ENCODE measurements at regions not wholly inside any gene's neighbourhood (a gene's known extent, or its start where the extent isn't known, plus 50 kb on each side); places are given as distances from the start of the nearest gene placed in this dataset.

DNA sequence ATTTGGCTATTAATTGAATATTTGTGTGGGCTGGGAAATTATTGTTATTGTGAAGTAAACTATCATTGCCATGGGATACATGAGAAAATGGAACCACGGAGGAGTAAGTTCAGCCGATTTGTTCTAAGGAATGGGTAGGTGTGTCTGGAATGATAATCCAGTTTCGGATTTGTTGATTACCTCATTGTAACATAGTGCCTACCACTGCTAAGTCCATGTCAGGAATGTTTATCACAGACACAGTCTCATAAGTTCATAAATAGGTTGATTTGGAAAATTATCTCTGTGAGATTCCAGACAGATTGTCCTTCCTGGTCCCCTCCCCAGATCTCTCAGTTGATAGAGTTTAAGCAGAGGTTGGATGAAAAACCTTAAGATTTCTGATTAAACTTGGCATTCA lies 78.1 kb upstream of the MAST4 start:
- Histone ChIP-seq H3K27me3 (ENCODE audit: control insufficient read depth in 3 of 3, insufficient read depth in 3 of 3, low read depth in 1 of 3, low read length in 3 of 3) (no peaks in the 10 kb centered on the region), H2AFZ (ENCODE audit: low read length) (no peak overlapping the region), H3K9ac (ENCODE audit: low read depth, low read length, poor library complexity) (no peak overlapping the region), H3K36me3 (replicated peaks in 1 of 2; ENCODE audit: control insufficient read depth in 2 of 2, insufficient read depth in 2 of 2, low read length in 2 of 2) (no peaks in the 10 kb centered on the region), H4K8ac (ENCODE audit: low read depth, low read length) (no peak overlapping the region), H4K91ac (ENCODE audit: low read depth, low read length, poor library complexity) (no peak overlapping the region), H2AK5ac (ENCODE audit: low read depth, low read length) (no peak overlapping the region), H3K4ac (ENCODE audit: low read length) (no peak overlapping the region), H3K4me1 (ENCODE audit: control insufficient read depth in 2 of 2, insufficient read depth in 1 of 2, low read depth in 1 of 2, low read length in 2 of 2) (no peaks in the 10 kb centered on the region), H3K4me2 (ENCODE audit: insufficient read depth, low read length, poor library complexity, severe bottlenecking) (no peak overlapping the region), H3K27ac (replicated peaks; ENCODE audit: low read length) (no peak overlapping the region), H2BK120ac (ENCODE audit: low read depth, low read length) (no peak overlapping the region), H2BK15ac (ENCODE audit: low read length) (no peak overlapping the region), H3K4me3 (ENCODE audit: low read length in 2 of 2) (no peak overlapping the region), H2BK5ac (ENCODE audit: low read length) (no peak overlapping the region), H3K79me1 (ENCODE audit: low read depth, low read length) (no peaks in the 10 kb centered on the region), H3K9me3 (replicated peaks in 1 of 2; ENCODE audit: control insufficient read depth in 2 of 2, insufficient read depth in 1 of 2, low read depth in 1 of 2, low read length in 2 of 2) (peaks cover 0 to 11% of the 10 kb centered on the region in 2 donors), H3K18ac (ENCODE audit: low read length) (no peak overlapping the region), H3K14ac (ENCODE audit: low read length) (no peak overlapping the region), H2BK12ac (ENCODE audit: low read length) (no peak overlapping the region), H3K23ac (ENCODE audit: low read depth, low read length, poor library complexity) (no peak overlapping the region)
- WGBS, 2 donors (ENCODE audit: extremely low coverage in 2 of 2, insufficient read length in 2 of 2, insufficient replicate concordance in 1 of 2): no CpG with 5 or more reads among the region's 3 CpGs
- DNase-seq (ENCODE audit: low spot score): no peak

DNA sequence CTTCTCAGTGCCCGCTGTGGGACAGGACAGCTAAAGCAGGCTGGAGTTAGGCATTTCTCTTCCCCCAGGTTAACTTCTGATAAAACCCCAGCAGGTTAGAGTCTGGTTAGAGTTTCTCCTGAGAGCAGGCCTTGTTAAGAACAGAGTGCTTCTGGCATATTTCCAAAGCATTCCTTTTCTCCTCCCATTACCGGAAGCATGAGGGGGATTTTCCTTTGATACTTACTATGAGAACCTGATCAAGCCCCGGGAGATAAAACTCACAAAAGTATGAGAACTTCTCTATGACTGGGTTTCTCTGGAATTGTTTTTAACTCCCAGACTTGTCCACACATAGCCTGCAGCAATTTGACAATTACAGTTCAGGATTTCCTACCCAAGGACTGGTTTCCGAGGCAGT lies 77.4 kb upstream of the MAST4 start:
- Histone ChIP-seq H3K79me1 (ENCODE audit: low read depth, low read length) (no peaks in the 10 kb centered on the region), H3K9ac (ENCODE audit: low read depth, low read length, poor library complexity) (no peak overlapping the region), H4K8ac (ENCODE audit: low read depth, low read length) (no peak overlapping the region), H3K27ac (replicated peaks; ENCODE audit: low read length) (no peak overlapping the region), H3K14ac (ENCODE audit: low read length) (no peak overlapping the region), H2BK15ac (ENCODE audit: low read length) (no peak overlapping the region), H2BK120ac (ENCODE audit: low read depth, low read length) (no peak overlapping the region), H3K4ac (ENCODE audit: low read length) (no peak overlapping the region), H2BK5ac (ENCODE audit: low read length) (no peak overlapping the region), H3K23ac (ENCODE audit: low read depth, low read length, poor library complexity) (no peak overlapping the region), H3K4me2 (ENCODE audit: insufficient read depth, low read length, poor library complexity, severe bottlenecking) (no peak overlapping the region), H3K4me1 (ENCODE audit: control insufficient read depth in 2 of 2, insufficient read depth in 1 of 2, low read depth in 1 of 2, low read length in 2 of 2) (no peaks in the 10 kb centered on the region), H3K27me3 (ENCODE audit: control insufficient read depth in 3 of 3, insufficient read depth in 3 of 3, low read depth in 1 of 3, low read length in 3 of 3) (no peaks in the 10 kb centered on the region), H3K9me3 (replicated peaks in 1 of 2; ENCODE audit: control insufficient read depth in 2 of 2, insufficient read depth in 1 of 2, low read depth in 1 of 2, low read length in 2 of 2) (peaks cover 0 to 11% of the 10 kb centered on the region in 2 donors), H2BK12ac (ENCODE audit: low read length) (no peak overlapping the region), H2AFZ (ENCODE audit: low read length) (no peak overlapping the region), H3K36me3 (replicated peaks in 1 of 2; ENCODE audit: control insufficient read depth in 2 of 2, insufficient read depth in 2 of 2, low read length in 2 of 2) (no peaks in the 10 kb centered on the region), H3K18ac (ENCODE audit: low read length) (no peak overlapping the region), H3K4me3 (ENCODE audit: low read length in 2 of 2) (no peak overlapping the region), H2AK5ac (ENCODE audit: low read depth, low read length) (no peak overlapping the region), H4K91ac (ENCODE audit: low read depth, low read length, poor library complexity) (no peak overlapping the region)
- DNase-seq (ENCODE audit: low spot score): no peak
- no CpG with 5 or more reads among the region's 4 CpGs for WGBS, 2 donors (ENCODE audit: extremely low coverage in 2 of 2, insufficient read length in 2 of 2, insufficient replicate concordance in 1 of 2)

DNA sequence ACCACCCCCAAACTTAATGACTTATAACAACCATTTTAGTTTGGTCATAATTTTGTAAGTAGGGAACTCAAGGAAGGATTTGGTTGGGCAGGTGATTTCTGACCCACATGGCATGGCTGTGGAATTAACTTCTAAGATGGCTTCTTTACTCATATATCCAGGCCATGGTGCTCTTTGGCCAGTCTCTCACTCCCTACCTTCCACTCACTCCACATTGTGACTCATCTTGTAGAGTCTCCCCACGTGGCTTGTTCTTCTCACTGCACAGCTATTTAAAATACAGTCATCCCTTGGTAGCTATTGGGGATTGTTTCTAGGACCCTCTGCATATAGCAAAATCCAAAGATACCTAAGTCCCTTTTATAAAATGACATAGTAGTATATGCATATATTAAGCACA lies 76.6 kb upstream of the MAST4 start:
- no CpG with 5 or more reads among the region's 1 CpG for WGBS, 2 donors (ENCODE audit: extremely low coverage in 2 of 2, insufficient read length in 2 of 2, insufficient replicate concordance in 1 of 2)
- no peak overlapping the region for H2BK5ac ChIP-seq (ENCODE audit: low read length)
- H3K9me3 ChIP-seq (replicated peaks in 1 of 2; ENCODE audit: control insufficient read depth in 2 of 2, insufficient read depth in 1 of 2, low read depth in 1 of 2, low read length in 2 of 2): peaks cover 0 to 11% of the 10 kb centered on the region in 2 donors
- H3K27ac ChIP-seq (replicated peaks; ENCODE audit: low read length): no peak overlapping the region
- H3K18ac ChIP-seq (ENCODE audit: low read length): no peak overlapping the region
- H3K14ac ChIP-seq (ENCODE audit: low read length): no peak overlapping the region
- H4K91ac ChIP-seq (ENCODE audit: low read depth, low read length, poor library complexity): no peak overlapping the region
- no peaks in the 10 kb centered on the region for H3K79me1 ChIP-seq (ENCODE audit: low read depth, low read length)
- H3K4me3 ChIP-seq (ENCODE audit: low read length in 2 of 2): no peak overlapping the region
- no peak overlapping the region for H2AFZ ChIP-seq (ENCODE audit: low read length)
- no peak for DNase-seq (ENCODE audit: low spot score)
- no peak overlapping the region for H3K9ac ChIP-seq (ENCODE audit: low read depth, low read length, poor library complexity)
- H3K4me1 ChIP-seq (ENCODE audit: control insufficient read depth in 2 of 2, insufficient read depth in 1 of 2, low read depth in 1 of 2, low read length in 2 of 2): no peaks in the 10 kb centered on the region
- no peak overlapping the region for H3K4me2 ChIP-seq (ENCODE audit: insufficient read depth, low read length, poor library complexity, severe bottlenecking)
- H2BK15ac ChIP-seq (ENCODE audit: low read length): no peak overlapping the region
- H3K23ac ChIP-seq (ENCODE audit: low read depth, low read length, poor library complexity): no peak overlapping the region
- H4K8ac ChIP-seq (ENCODE audit: low read depth, low read length): no peak overlapping the region
- no peak overlapping the region for H3K4ac ChIP-seq (ENCODE audit: low read length)
- no peaks in the 10 kb centered on the region for H3K36me3 ChIP-seq (replicated peaks in 1 of 2; ENCODE audit: control insufficient read depth in 2 of 2, insufficient read depth in 2 of 2, low read length in 2 of 2)
- H2AK5ac ChIP-seq (ENCODE audit: low read depth, low read length): no peak overlapping the region
- no peak overlapping the region for H2BK12ac ChIP-seq (ENCODE audit: low read length)
- no peak overlapping the region for H2BK120ac ChIP-seq (ENCODE audit: low read depth, low read length)
- no peaks in the 10 kb centered on the region for H3K27me3 ChIP-seq (ENCODE audit: control insufficient read depth in 3 of 3, insufficient read depth in 3 of 3, low read depth in 1 of 3, low read length in 3 of 3)

DNA sequence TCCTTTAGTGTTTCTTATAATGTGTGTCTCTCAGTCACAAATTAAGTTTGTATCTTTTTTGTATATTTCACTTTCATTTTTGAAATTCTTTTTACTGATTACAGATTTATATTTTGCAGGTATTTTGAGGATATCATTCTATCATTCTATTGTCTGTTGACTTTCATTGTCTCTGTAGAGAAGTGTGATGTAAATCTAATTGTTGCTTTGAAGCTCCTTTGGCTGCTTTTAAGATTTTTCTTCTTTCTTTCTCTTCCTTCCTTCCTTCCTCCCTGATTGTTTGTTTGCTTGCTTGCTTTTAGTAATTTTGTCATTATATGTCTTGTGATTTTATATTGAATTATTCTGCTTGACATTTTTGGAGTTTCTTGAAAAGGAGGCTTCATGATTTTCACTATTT lies 75.3 kb upstream of the MAST4 start:
- no peak overlapping the region for H2BK15ac ChIP-seq (ENCODE audit: low read length)

More for the DNA sequence above, 75.3 kb upstream of the MAST4 start:
- no peak overlapping the region for H3K27ac ChIP-seq (replicated peaks; ENCODE audit: low read length)
- no peak overlapping the region for H3K4ac ChIP-seq (ENCODE audit: low read length)
- no peaks in the 10 kb centered on the region for H3K36me3 ChIP-seq (replicated peaks in 1 of 2; ENCODE audit: control insufficient read depth in 2 of 2, insufficient read depth in 2 of 2, low read length in 2 of 2)
- no peak overlapping the region for H3K23ac ChIP-seq (ENCODE audit: low read depth, low read length, poor library complexity)
- H4K91ac ChIP-seq (ENCODE audit: low read depth, low read length, poor library complexity): no peak overlapping the region
- H3K27me3 ChIP-seq (ENCODE audit: control insufficient read depth in 3 of 3, insufficient read depth in 3 of 3, low read depth in 1 of 3, low read length in 3 of 3): no peaks in the 10 kb centered on the region
- no peak overlapping the region for H2AFZ ChIP-seq (ENCODE audit: low read length)
- H2AK5ac ChIP-seq (ENCODE audit: low read depth, low read length): no peak overlapping the region
- no peak overlapping the region for H3K4me3 ChIP-seq (ENCODE audit: low read length in 2 of 2)
- no peak for DNase-seq (ENCODE audit: low spot score)
- no peak overlapping the region for H2BK5ac ChIP-seq (ENCODE audit: low read length)
- no peaks in the 10 kb centered on the region for H3K4me1 ChIP-seq (ENCODE audit: control insufficient read depth in 2 of 2, insufficient read depth in 1 of 2, low read depth in 1 of 2, low read length in 2 of 2)
- H4K8ac ChIP-seq (ENCODE audit: low read depth, low read length): no peak overlapping the region
- no peak overlapping the region for H2BK12ac ChIP-seq (ENCODE audit: low read length)
- H3K14ac ChIP-seq (ENCODE audit: low read length): no peak overlapping the region
- peaks cover 0 to 11% of the 10 kb centered on the region in 2 donors for H3K9me3 ChIP-seq (replicated peaks in 1 of 2; ENCODE audit: control insufficient read depth in 2 of 2, insufficient read depth in 1 of 2, low read depth in 1 of 2, low read length in 2 of 2)
- no peak overlapping the region for H2BK120ac ChIP-seq (ENCODE audit: low read depth, low read length)
- H3K4me2 ChIP-seq (ENCODE audit: insufficient read depth, low read length, poor library complexity, severe bottlenecking): no peak overlapping the region
- no peak overlapping the region for H3K18ac ChIP-seq (ENCODE audit: low read length)
- no peak overlapping the region for H3K9ac ChIP-seq (ENCODE audit: low read depth, low read length, poor library complexity)
- no peaks in the 10 kb centered on the region for H3K79me1 ChIP-seq (ENCODE audit: low read depth, low read length)

All from neuronal stem cell (in vitro differentiated cells).